HG03575 (cell line): ENCODE measurements at regions not wholly inside any gene's neighbourhood (a gene's known extent, or its start where the extent isn't known, plus 50 kb on each side); places are given as distances from the start of the nearest gene placed in this dataset.

Experiments used
- ATAC-seq: cut with Tn5 transposase; IDR thresholded peaks from one replicate; pipeline ENCODE4 v1.9.1; 2021; ENCODE audit not compliant: unreplicated experiment, insufficient number of reproducible peaks, low FRiP score; ENCODE audit errors: extremely low read depth

GRCh38 chr15:92224843-92225242 lies 168.8 kb upstream of the ST8SIA2 start:
- no peak for ATAC-seq

GRCh38 chr15:92226020-92226612 lies 167.6 kb upstream of the ST8SIA2 start:
- ATAC-seq, result no peak

GRCh38 chr15:92228830-92229229 lies 164.9 kb upstream of the ST8SIA2 start:
- ATAC-seq, result no peak

- no peak for ATAC-seq
Observed at GRCh38 chr15:92231461-92231860, 162.2 kb upstream of the ST8SIA2 start.

GRCh38 chr15:92232317-92232716 lies 161.4 kb upstream of the ST8SIA2 start:
- ATAC-seq, result no peak

GRCh38 chr15:92232876-92233275 lies 160.8 kb upstream of the ST8SIA2 start:
- no peak for ATAC-seq

GRCh38 chr15:92243227-92243626 lies 150.5 kb upstream of the ST8SIA2 start:
- no peak for ATAC-seq

- no peak for ATAC-seq
Observed at GRCh38 chr15:92244703-92245102, 149.0 kb upstream of the ST8SIA2 start.

GRCh38 chr15:92247649-92248242 lies 145.9 kb upstream of the ST8SIA2 start:
- ATAC-seq, result no peak

- ATAC-seq, result no peak
Observed at GRCh38 chr15:92266796-92267685, 126.6 kb upstream of the ST8SIA2 start.

GRCh38 chr15:92268900-92269299 lies 124.8 kb upstream of the ST8SIA2 start:
- no peak for ATAC-seq

- ATAC-seq, result no peak
Observed at GRCh38 chr15:92271179-92271578, 122.5 kb upstream of the ST8SIA2 start.

- no peak for ATAC-seq
Observed at GRCh38 chr15:92272106-92272505, 121.6 kb upstream of the ST8SIA2 start.

GRCh38 chr15:92273286-92273685 lies 120.4 kb upstream of the ST8SIA2 start:
- ATAC-seq, result no peak

- ATAC-seq, result no peak
Observed at GRCh38 chr15:92273723-92274122, 120.0 kb upstream of the ST8SIA2 start.

GRCh38 chr15:92277776-92278175 lies 115.9 kb upstream of the ST8SIA2 start:
- no peak for ATAC-seq

GRCh38 chr15:92283813-92284212 lies 109.9 kb upstream of the ST8SIA2 start:
- no peak for ATAC-seq

- peak; percentile 95 for ATAC-seq
Observed at GRCh38 chr15:92288755-92289154, 104.9 kb upstream of the ST8SIA2 start.

- ATAC-seq, result no peak
Observed at GRCh38 chr15:92289733-92290132, 103.9 kb upstream of the ST8SIA2 start.

GRCh38 chr15:92290359-92290992 lies 103.2 kb upstream of the ST8SIA2 start:
- no peak for ATAC-seq
